GM18505 (cell line): ENCODE measurements at regions not wholly inside any gene's neighbourhood (a gene's known extent, or its start where the extent isn't known, plus 50 kb on each side); places are given as distances from the start of the nearest gene placed in this dataset.

Source experiments
- ATAC-seq: cut with Tn5 transposase; IDR thresholded peaks from one replicate; pipeline ENCODE4 v1.9.1; 2021; ENCODE audit not compliant: unreplicated experiment
- POLR2A ChIP-seq: IDR thresholded peaks from 4 replicates; pipeline ENCODE4 v1.6.1; 2011; ENCODE audit warnings: borderline replicate concordance; ENCODE audit not compliant: insufficient read depth, insufficient read length; ENCODE audit errors: extremely low read depth

DNA sequence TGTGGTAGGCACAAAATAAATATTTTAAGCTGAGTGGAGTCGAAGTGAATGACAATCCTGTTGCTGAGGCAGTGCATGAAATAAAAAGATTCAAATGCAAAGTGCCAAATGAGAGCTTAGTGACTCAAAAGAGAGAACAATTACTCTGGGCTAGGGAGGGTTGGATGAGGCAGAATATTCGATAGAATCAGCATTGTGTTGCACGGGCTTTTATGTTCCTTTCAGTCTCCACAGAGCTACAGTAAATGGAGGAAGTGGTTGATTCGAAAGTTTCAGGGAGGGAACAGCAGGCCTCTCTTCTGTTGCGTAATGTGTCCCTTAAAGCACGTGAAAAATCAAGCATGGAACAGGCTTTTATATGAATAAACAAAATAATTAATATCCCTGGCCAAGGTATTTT, 599.3 kb upstream of the CELF2 start:
- peak; percentile 98 for ATAC-seq
- no peak for TF ChIP-seq POLR2A

DNA sequence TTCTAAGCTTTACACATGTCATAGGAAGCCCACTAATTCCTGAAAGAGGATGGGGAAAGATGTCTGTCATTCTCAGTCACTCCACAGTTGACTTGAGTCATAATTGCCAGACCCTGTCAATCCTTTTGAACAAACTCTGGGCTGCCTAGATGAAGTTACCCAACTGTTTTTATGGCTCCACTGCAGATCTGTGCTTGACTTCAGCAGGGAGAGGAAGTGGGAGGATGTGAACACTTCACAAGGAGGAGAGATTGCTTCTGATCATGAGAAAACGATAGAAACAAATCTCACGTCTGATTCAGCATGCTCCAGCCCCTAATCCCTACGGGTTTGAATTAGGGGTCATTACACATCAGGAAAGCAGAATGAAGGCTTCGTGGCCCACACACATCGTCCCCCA, 596.6 kb upstream of the CELF2 start:
- no peak for ATAC-seq
- no peak for TF ChIP-seq POLR2A

DNA sequence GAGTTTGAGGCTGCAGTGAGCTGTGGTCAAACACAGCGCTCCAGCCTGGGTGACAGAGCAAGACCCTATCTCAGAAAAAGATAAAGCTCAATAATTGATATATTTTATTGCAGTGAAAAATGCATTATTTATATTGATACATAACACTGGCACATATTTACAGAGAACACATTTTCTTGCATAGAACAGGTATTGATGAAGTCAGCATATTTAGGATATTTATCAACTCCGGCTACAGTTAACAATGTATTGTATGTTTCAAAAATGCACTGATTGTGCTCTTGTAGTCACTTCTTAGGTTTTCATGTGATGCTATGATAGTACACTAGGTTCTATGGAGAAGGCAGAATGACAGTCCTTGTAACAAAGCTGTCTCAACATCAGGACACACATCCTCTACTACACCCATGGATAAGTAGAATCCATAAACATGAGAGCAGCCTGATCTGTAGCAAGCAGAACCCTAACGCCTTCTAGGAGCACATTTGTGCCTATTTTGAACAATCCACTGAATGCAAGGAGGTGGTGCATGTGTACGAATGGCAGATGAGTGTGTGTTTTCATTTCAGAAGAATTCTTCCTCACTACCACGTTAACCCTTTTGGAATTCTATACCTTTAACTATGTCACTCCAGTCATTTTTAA, 586.1 kb upstream of the CELF2 start:
- TF ChIP-seq POLR2A, result no peak
- ATAC-seq, result no peak

DNA sequence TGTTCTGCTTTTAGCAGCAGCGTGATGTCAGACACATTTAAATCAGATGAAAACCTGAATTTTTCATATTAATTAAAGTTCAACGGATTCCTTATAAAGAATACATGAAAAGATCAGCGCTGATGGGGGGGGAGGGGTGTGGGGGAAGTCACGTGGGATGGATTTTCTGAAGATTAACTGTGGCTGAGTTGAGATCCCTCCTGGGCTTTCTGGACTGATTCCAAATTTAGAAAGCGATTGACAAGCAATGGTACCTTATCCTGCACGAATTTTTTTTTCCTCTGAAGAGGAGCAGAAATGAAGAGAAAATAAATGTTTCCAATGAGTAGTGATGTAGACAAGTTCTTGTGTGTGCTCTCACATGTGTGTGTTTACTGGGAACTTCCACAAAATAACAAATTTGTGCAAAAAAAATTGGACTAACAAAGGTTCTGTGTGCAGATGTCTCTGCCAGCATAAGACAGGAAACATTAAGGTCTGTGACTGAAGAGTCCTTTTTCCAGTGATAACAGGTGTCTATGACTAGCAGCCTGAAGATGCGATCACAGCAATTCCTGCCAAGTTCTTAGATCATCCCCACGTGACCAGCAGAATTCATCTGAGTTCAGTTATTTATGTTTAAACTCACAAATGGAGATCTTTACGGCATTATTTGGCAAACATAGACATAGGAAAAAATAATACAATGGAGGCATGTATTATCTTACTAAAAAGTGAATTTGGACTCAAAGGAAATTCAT, 585.2 kb upstream of the CELF2 start:
- no peak for ATAC-seq
- no peak for TF ChIP-seq POLR2A

DNA sequence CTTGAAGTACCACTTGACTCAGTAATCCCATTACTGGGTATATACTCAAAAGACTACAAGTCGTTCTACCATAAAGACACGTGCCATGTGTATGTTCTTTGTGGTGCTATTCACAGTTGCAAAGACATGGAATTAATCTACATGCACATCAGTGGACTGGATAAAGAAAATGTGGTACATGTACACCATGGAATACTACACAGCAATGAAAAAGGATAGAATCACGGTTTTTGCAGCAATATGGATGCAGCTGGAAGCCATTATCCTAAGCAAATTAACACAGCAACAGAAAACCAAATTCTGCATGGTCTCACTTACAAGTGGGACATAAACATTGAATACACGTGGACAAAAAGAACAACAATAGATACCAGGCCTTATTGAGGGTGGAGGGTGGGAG, 583.4 kb upstream of the CELF2 start:
- no peak for ATAC-seq
- no peak for TF ChIP-seq POLR2A

DNA sequence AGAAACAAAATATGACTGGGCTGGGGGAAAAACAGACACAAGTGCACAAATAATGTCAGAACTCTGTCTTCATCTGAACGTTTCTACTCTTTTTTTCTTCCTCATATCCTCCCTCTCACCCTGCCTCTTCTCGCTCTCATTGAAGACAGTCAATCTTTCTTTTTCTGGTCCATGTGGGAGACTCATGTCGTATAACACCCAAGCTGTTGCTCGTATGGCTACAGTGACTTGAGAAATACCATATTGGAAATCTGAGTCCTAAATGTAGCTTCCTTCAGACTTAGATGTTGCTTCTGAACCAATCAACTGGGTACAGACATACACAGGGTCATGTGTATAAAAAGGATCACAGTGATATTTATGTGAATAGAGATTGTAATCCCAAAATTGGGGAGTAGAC, 579.8 kb upstream of the CELF2 start:
- no peak for TF ChIP-seq POLR2A
- ATAC-seq, result no peak

DNA sequence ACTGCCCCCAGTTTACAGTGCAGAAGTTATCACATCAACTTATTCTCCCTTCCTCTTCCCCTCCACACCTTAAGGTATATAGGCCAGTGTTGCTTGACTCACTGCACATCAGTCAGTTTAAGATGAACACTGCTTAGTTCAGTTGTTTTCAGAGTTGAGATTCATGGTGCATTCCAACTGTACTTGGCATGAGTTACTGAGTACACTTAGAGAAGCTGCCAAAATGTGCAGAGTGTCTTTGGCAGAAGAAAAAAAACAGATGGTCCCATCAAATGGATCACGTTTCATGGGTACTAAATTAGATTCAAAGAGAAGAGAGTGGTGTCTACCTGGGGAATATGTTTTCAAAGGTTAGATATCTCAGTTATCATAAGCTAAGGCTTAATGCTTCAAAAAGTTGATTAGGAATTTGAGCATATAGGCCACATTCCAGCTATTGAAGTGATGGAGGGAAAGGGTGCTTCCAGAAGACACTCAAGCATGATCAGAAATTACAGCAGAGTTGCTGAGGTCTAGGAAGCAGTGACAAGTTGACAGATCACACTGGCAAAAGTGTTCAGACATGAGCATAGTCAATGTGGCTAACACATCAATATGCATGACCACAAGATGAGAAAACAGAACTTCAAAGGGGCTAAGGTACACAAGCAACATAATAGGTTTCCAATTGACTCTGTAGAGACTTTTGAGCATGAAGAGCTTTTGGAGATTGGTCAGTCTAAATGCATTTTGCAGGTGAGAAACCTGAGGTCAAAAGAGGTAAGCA, 579.2 kb upstream of the CELF2 start:
- ATAC-seq, result no peak
- no peak for TF ChIP-seq POLR2A

DNA sequence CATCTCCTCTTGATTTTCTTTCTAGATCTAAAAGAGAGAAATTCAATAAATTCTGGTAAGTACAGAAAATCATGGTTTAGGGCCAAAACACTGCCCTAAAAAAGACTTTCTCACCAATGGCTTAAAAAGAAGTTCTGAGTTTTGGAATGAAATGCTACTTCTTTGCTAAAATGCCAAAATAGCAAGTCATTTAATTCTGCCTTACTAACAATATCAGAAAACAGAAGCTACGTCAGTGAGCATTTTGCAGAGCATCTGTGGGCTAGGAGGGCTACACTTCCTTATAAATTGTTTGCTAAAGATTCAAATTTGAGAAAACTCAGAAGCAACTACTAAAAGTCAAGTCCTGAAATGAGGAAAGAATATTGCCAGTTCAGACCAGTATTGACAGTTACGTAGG, 560.8 kb upstream of the CELF2 start:
- no peak for TF ChIP-seq POLR2A
- no peak for ATAC-seq

DNA sequence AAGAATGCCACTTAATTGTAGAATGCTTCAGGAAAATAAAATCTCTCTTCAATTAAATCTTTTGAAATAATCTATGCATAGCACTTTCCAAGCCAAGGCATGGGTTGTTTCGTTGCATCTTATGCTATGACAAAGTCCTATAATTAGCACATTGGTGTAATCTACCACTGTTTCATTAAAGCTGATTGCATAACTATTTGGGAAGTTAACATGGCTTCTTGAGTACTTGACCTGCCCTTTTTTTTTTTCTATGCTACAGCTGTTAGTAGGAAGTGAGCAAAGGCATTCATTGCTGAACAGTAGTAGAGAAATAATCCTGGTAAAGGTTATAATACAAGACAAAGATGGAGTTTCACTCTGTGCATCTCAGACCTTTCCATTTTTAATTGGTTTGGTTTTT, 557.2 kb upstream of the CELF2 start:
- no peak for TF ChIP-seq POLR2A
- no peak for ATAC-seq

DNA sequence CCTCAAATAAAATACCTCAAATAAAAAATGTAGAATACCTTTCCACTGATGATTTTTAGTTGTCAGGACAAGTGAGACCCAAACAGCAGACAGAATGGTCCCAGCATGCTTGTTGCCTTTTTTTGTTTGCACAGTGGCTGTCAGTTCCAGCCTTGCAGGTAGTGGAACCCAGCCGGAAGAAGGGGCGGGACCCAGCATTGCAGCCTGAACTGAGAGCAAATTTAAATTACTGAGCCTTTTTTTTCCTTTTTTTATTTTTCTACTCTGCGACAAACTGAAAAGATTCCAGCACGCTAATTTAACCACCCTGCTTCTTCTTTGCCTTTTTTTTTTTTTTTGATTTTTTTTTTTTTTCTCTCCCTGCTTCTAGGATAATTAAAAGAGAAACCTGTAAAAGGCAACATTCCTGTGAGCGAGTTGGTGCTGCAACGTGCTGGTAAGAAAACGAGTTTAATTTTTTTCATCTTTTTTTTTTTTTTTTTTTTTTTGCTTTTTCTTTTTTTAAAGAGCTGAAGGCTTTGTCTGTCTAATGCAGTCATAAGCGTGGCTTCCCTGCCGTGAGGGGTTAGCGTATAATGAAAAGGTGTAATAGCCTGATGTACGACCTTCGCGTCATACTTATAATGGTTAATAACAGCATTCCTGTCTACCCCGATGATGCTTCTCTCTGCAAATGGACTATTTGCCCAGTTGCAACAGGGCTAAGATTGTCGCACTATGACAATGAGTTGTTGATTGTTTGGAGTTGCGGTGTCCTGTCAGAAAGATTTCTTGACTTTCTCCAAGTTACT, 555.3 kb upstream of the CELF2 start:
- no peak for ATAC-seq
- TF ChIP-seq POLR2A, result no peak

DNA sequence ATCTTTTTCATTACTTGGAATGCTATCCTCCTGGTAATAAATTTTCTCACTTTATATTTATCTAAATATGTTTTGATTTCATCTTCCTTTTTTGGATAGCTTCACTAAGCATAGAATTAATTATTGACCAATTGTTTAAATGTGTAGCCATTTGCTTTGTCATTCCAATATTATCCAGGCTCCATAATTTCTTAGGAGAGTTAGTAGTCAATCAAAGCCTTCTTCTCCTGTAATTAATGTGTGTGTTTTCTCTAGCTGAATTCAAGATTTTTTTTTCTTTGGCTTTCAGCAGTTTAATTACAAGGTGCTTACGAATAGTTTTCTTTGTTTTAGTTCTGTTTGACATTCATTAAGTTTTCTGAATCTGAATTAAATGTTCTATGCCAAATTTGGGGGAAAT, 545.9 kb upstream of the CELF2 start:
- no peak for ATAC-seq
- no peak for TF ChIP-seq POLR2A

DNA sequence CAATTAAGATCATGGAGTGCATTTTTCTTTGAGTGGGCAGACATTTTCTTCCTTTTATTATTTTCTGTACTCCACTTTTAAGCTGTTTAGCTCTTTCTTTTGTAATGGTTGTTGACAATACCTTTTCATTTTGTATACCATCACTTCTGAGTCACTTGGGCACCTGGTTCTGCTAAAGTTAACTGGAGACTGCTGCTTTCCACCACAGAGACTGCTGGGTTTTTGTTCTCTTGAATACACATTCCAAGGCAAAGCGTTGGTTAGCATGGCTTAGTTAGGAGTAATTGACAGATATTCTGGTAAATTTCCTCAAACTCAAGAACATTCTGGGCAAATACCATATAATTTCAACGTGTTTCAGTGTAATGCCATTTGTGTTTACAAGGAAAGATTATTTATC, 541.9 kb upstream of the CELF2 start:
- TF ChIP-seq POLR2A, result no peak
- ATAC-seq, result no peak

DNA sequence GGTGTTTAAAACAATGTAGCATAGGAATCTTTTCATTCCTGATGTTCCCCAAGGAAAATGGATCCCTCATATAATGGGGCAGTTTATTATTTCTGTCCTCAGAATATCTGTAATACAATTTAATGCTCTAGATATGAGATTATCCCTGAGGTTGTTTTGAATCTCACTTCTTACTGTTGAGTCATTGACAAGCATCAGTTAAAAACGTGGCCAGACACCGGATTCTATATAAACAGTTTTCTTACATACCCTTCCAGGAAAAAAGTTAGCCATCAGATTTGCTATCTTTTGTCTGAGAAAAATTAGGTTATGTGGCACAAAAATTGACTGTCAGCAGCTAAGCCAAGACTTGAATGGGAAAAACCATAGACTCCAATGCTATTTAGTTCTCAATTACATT, 539.8 kb upstream of the CELF2 start:
- no peak for ATAC-seq
- no peak for TF ChIP-seq POLR2A
